ENCODE measurements at regions not wholly inside any gene's neighbourhood (a gene's known extent, or its start where the extent isn't known, plus 50 kb on each side); places are given as distances from the start of the nearest gene placed in this dataset.

DNA sequence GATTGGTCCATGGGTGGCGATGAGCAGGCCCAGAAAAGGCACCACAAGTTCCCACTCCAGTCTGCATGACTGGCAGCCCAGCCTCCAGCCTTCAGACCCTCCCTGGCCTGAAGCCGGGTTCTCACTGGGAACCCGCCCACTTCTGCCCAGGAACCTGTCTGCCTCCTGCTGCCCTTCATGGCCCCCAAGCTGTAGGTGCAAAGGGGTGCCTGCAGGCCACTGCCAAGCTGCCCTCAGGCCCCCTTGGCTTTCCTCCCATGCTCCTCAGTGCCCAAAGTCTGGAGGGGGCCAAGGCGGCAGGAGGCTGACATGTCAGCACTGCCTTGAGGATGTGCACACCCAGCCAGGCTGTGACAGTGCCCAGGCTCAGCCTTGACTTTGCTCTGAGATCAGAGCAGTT lies 488.5 kb upstream of the THBS1 start:
- no peak overlapping the region for H3K4me3 Mint-ChIP-seq
- no peak overlapping the region for H3K27ac Mint-ChIP-seq
- H3K27me3 Mint-ChIP-seq, result no peaks in the 10 kb centered on the region
- DNase-seq (ENCODE audit: extremely low spot score, unreplicated experiment), result no peak
- no peaks in the 10 kb centered on the region for H3K36me3 Mint-ChIP-seq
- TF ChIP-seq, protein P1, sequence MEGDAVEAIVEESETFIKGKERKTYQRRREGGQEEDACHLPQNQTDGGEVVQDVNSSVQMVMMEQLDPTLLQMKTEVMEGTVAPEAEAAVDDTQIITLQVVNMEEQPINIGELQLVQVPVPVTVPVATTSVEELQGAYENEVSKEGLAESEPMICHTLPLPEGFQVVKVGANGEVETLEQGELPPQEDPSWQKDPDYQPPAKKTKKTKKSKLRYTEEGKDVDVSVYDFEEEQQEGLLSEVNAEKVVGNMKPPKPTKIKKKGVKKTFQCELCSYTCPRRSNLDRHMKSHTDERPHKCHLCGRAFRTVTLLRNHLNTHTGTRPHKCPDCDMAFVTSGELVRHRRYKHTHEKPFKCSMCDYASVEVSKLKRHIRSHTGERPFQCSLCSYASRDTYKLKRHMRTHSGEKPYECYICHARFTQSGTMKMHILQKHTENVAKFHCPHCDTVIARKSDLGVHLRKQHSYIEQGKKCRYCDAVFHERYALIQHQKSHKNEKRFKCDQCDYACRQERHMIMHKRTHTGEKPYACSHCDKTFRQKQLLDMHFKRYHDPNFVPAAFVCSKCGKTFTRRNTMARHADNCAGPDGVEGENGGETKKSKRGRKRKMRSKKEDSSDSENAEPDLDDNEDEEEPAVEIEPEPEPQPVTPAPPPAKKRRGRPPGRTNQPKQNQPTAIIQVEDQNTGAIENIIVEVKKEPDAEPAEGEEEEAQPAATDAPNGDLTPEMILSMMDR (conservative IDR thresholded peaks at IDR 0.05), result no peak
- no peaks in the 10 kb centered on the region for H3K9me3 Mint-ChIP-seq
- peaks cover 20% of the 10 kb centered on the region for H3K4me1 Mint-ChIP-seq (ENCODE audit: unreplicated experiment)

DNA sequence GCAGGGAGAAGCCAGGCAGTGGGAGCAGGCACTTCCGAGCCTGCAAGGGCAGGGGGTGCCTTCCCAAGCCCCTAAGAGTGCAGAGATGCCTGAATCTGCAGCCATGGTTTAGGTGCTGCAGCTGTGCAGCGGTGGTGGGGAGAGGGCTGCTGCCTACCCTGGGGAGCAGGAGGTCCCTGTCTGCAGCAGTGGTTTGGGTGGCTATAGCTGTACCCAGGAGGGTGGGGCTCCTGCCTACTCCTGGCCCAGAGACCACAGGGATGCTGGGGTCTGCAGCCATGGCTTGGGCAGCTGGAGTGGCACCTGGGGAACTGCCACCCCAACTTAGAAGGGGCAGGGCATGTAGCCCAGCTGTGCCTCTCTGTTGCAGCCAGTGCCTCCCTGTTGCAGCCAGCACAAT lies 488.1 kb upstream of the THBS1 start:
- no peak for DNase-seq (ENCODE audit: extremely low spot score, unreplicated experiment)
- no peaks in the 10 kb centered on the region for H3K27me3 Mint-ChIP-seq
- H3K4me1 Mint-ChIP-seq (ENCODE audit: unreplicated experiment), result peaks cover 20% of the 10 kb centered on the region
- no peaks in the 10 kb centered on the region for H3K9me3 Mint-ChIP-seq
- H3K4me3 Mint-ChIP-seq, result no peak overlapping the region
- TF ChIP-seq, protein P1 (conservative IDR thresholded peaks at IDR 0.05), result no peak
- H3K36me3 Mint-ChIP-seq, result no peaks in the 10 kb centered on the region
- no peak overlapping the region for H3K27ac Mint-ChIP-seq

DNA sequence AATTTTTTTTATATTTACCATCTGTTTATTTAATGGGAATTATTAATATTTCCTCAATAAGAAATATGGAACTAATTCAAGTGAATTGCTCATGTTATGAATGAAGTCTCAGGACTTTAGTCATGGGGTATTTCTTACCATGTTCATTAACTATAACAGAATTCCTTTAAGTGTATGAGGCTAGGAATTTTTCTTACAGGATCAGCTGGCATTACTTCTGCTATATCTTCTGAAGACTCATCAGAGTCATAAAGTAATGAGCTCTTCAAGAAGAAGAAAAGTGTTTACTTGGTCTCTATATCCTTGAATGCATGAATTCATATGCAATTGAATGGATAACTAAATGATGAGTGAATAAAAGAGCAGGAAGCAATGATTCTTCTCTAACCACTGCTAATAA lies 486.8 kb upstream of the THBS1 start:
- TF ChIP-seq, protein P1 (conservative IDR thresholded peaks at IDR 0.05), result no peak
- peaks cover 20% of the 10 kb centered on the region for H3K4me1 Mint-ChIP-seq (ENCODE audit: unreplicated experiment)
- DNase-seq (ENCODE audit: extremely low spot score, unreplicated experiment), result no peak
- H3K36me3 Mint-ChIP-seq, result no peaks in the 10 kb centered on the region
- no peaks in the 10 kb centered on the region for H3K27me3 Mint-ChIP-seq
- H3K4me3 Mint-ChIP-seq, result no peak overlapping the region
- H3K27ac Mint-ChIP-seq, result no peak overlapping the region
- H3K9me3 Mint-ChIP-seq, result no peaks in the 10 kb centered on the region

DNA sequence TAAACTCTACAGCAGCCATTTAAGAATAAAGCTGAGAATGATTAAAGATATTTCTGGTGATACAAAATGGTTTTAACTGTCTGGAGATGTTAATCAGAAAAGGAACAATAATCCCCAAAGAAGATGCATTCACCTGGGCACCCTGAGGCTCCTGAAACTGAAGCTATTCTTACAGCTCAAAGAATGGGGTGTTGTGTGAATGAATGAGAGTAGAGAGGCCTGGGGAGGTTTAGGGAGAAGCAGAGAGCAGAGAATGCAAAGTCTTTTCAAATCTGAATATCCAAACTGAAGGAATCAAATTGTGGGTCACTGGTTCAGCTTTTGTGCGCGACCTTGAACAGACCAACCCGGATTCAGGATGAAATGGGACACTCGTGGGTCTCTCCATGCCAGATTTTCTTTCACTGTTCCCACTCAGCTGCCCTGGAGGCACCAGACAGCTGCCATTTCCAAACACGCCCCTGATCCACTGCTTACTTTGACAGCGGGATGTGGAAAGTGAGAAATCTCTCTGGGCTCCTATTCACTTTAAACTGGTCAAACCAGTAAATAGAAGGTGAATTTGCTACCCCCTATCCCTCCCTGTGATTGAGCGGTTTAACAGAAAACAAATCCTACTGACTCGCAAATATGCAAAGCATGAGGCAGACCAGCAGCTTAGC lies 485.5 kb upstream of the THBS1 start:
- no peaks in the 10 kb centered on the region for H3K36me3 Mint-ChIP-seq
- no peak for DNase-seq (ENCODE audit: extremely low spot score, unreplicated experiment)
- TF ChIP-seq, protein P1 (conservative IDR thresholded peaks at IDR 0.05), result no peak
- no peaks in the 10 kb centered on the region for H3K9me3 Mint-ChIP-seq
- peaks cover 20% of the 10 kb centered on the region for H3K4me1 Mint-ChIP-seq (ENCODE audit: unreplicated experiment)
- H3K27me3 Mint-ChIP-seq, result peaks cover 1% of the 10 kb centered on the region
- H3K27ac Mint-ChIP-seq, result peak overlapping the region; percentile 81
- peak overlapping the region; percentile 32 for H3K4me3 Mint-ChIP-seq

DNA sequence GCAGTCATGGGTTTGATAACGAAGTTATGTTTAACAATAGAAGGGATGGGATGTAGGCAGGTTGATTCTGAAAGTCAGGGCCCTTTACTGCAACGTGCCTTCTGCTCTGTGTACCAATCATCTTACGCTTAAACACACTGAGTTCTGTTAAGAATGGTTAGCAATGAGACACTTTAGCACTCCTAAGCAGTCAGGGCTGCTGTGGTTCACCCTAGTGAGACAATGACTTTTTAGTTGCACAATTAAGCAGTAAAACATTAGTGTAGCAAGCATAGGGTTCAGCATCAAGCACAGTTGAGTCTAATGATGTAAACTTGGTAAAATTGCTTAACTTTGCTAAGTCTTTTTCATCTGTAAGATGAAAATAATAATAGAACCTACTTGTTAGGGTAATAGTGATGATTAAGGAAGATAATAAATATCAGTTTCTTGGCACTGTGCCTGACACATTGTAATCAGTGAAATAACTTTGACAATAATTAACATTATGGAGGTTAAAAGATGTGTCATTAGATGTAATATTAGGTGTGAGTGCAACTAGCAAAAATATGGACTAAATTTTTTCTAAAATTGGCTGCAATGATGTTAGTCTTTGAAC lies 484.2 kb upstream of the THBS1 start:
- Mint-ChIP-seq H3K27ac (no peak overlapping the region), H3K36me3 (no peaks in the 10 kb centered on the region)
- TF ChIP-seq, protein P1 (conservative IDR thresholded peaks at IDR 0.05), result no peak

More for the DNA sequence above, 484.2 kb upstream of the THBS1 start:
- peaks cover 3% of the 10 kb centered on the region for H3K27me3 Mint-ChIP-seq
- H3K9me3 Mint-ChIP-seq, result no peaks in the 10 kb centered on the region
- no peak for DNase-seq (ENCODE audit: extremely low spot score, unreplicated experiment)
- H3K4me3 Mint-ChIP-seq, result no peak overlapping the region
- H3K4me1 Mint-ChIP-seq (ENCODE audit: unreplicated experiment), result peaks cover 20% of the 10 kb centered on the region
